ENCODE measurements at regions not wholly inside any gene's neighbourhood (a gene's known extent, or its start where the extent isn't known, plus 50 kb on each side); places are given as distances from the start of the nearest gene placed in this dataset.

- DNase-seq (ENCODE audit: low read depth in 1 of 2, low spot score in 1 of 2) = no peak
Observed at GRCh38 chr2:14123436-14124103, 508.9 kb upstream of the LRATD1 start.

GRCh38 chr2:14125624-14126293, 506.8 kb upstream of the LRATD1 start:
- no peak for DNase-seq (ENCODE audit: low read depth in 1 of 2, low spot score in 1 of 2)

GRCh38 chr2:14126846-14127245, 505.7 kb upstream of the LRATD1 start:
- no peak for DNase-seq (ENCODE audit: low read depth in 1 of 2, low spot score in 1 of 2)

GRCh38 chr2:14127765-14128164, 504.8 kb upstream of the LRATD1 start:
- no peak for DNase-seq (ENCODE audit: low read depth in 1 of 2, low spot score in 1 of 2)

- DNase-seq (ENCODE audit: low read depth in 1 of 2, low spot score in 1 of 2) = no peak
Observed at GRCh38 chr2:14132386-14132785, 500.1 kb upstream of the LRATD1 start.

- no peak for DNase-seq (ENCODE audit: low read depth in 1 of 2, low spot score in 1 of 2)
Observed at GRCh38 chr2:14134771-14135170, 497.7 kb upstream of the LRATD1 start.

- DNase-seq (ENCODE audit: low read depth in 1 of 2, low spot score in 1 of 2) = no peak
Observed at GRCh38 chr2:14136030-14136429, 496.5 kb upstream of the LRATD1 start.

- no peak for DNase-seq (ENCODE audit: low read depth in 1 of 2, low spot score in 1 of 2)
Observed at GRCh38 chr2:14137643-14138042, 494.9 kb upstream of the LRATD1 start.

- DNase-seq (ENCODE audit: low read depth in 1 of 2, low spot score in 1 of 2) = no peak
Observed at GRCh38 chr2:14140009-14140550, 492.4 kb upstream of the LRATD1 start.

GRCh38 chr2:14143435-14143834, 489.1 kb upstream of the LRATD1 start:
- DNase-seq (ENCODE audit: low read depth in 1 of 2, low spot score in 1 of 2) = no peak

- no peak for DNase-seq (ENCODE audit: low read depth in 1 of 2, low spot score in 1 of 2)
Observed at GRCh38 chr2:14148216-14148615, 484.3 kb upstream of the LRATD1 start.

- no peak for DNase-seq (ENCODE audit: low read depth in 1 of 2, low spot score in 1 of 2)
Observed at GRCh38 chr2:14157816-14158215, 474.7 kb upstream of the LRATD1 start.

- no peak for DNase-seq (ENCODE audit: low read depth in 1 of 2, low spot score in 1 of 2)
Observed at GRCh38 chr2:14180333-14180732, 452.2 kb upstream of the LRATD1 start.

GRCh38 chr2:14182227-14182946, 450.1 kb upstream of the LRATD1 start:
- DNase-seq (ENCODE audit: low read depth in 1 of 2, low spot score in 1 of 2) = no peak

GRCh38 chr2:14185906-14186305, 446.6 kb upstream of the LRATD1 start:
- DNase-seq (ENCODE audit: low read depth in 1 of 2, low spot score in 1 of 2) = no peak

GRCh38 chr2:14188446-14188845, 444.1 kb upstream of the LRATD1 start:
- DNase-seq (ENCODE audit: low read depth in 1 of 2, low spot score in 1 of 2) = no peak

- no peak for DNase-seq (ENCODE audit: low read depth in 1 of 2, low spot score in 1 of 2)
Observed at GRCh38 chr2:14189929-14190328, 442.6 kb upstream of the LRATD1 start.

- DNase-seq (ENCODE audit: low read depth in 1 of 2, low spot score in 1 of 2) = no peak
Observed at GRCh38 chr2:14194233-14194632, 438.3 kb upstream of the LRATD1 start.

GRCh38 chr2:14197293-14197692, 435.2 kb upstream of the LRATD1 start:
- DNase-seq (ENCODE audit: low read depth in 1 of 2, low spot score in 1 of 2) = no peak

- DNase-seq (ENCODE audit: low read depth in 1 of 2, low spot score in 1 of 2) = no peak
Observed at GRCh38 chr2:14199040-14199439, 433.5 kb upstream of the LRATD1 start.

- DNase-seq (ENCODE audit: low read depth in 1 of 2, low spot score in 1 of 2) = no peak
Observed at GRCh38 chr2:14219306-14219705, 413.2 kb upstream of the LRATD1 start.

- DNase-seq (ENCODE audit: low read depth in 1 of 2, low spot score in 1 of 2) = no peak
Observed at GRCh38 chr2:14220101-14220500, 412.4 kb upstream of the LRATD1 start.

All from activated CD4-positive, alpha-beta T cell treated with anti-CD3 and anti-CD28 coated beads, Interleukin-2, amount 50 U/mL, for 24 hours (primary cell).